ENCODE measurements at regions not wholly inside any gene's neighbourhood (a gene's known extent, or its start where the extent isn't known, plus 50 kb on each side); places are given as distances from the start of the nearest gene placed in this dataset.

DNA sequence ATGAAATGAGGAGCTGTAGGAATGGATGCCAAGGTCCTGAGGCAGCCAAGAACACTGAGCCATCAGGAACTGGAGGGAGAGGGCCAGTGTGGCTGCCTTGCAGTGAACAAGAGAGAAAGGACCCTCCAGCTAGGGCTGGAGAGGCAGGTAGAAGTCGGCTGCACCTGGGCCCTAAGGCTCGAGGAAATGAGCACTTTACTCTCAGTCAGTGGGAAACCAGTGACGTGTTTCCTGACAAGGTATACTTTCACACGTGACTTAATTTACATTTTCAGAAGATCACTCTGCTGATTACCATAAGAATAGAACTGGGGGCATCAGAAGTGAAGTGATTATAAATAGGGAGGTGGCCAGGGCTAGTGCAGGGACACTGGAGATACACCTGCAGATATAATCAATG lies 115.2 kb downstream of the C17orf67 start:
- TF ChIP-seq, protein P1, sequence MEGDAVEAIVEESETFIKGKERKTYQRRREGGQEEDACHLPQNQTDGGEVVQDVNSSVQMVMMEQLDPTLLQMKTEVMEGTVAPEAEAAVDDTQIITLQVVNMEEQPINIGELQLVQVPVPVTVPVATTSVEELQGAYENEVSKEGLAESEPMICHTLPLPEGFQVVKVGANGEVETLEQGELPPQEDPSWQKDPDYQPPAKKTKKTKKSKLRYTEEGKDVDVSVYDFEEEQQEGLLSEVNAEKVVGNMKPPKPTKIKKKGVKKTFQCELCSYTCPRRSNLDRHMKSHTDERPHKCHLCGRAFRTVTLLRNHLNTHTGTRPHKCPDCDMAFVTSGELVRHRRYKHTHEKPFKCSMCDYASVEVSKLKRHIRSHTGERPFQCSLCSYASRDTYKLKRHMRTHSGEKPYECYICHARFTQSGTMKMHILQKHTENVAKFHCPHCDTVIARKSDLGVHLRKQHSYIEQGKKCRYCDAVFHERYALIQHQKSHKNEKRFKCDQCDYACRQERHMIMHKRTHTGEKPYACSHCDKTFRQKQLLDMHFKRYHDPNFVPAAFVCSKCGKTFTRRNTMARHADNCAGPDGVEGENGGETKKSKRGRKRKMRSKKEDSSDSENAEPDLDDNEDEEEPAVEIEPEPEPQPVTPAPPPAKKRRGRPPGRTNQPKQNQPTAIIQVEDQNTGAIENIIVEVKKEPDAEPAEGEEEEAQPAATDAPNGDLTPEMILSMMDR (IDR thresholded peaks at IDR 0.05) = no peak
- TF ChIP-seq EP300 (IDR thresholded peaks at IDR 0.05) = no peak
